SK-N-MC (cell line): ENCODE measurements at regions not wholly inside any gene's neighbourhood (a gene's known extent, or its start where the extent isn't known, plus 50 kb on each side); places are given as distances from the start of the nearest gene placed in this dataset.
"Not testable (repeated sequence)": the region's sequence is repeated elsewhere in the genome, so short reads cannot be mapped to it uniquely, and the experiment has no call there.

Experiments
- DNase-seq: peaks from one replicate; pipeline ENCODE4 v3.0.0-alpha.2; 2011; ENCODE audit warnings: low read depth, low spot score
- H3K27ac ChIP-seq: fragments of 200-600 bp; sonication (generic); 2 replicates; pipeline ENCODE4 v1.5.1; 2016; ENCODE audit warnings: mixed run types
- H3K36me3 ChIP-seq: fragments of 200-600 bp; sonication (generic); 2 replicates; pipeline ENCODE4 v1.6.1; 2017; ENCODE audit warnings: antibody characterized with exemption, low read length, mixed read lengths; ENCODE audit not compliant: insufficient read depth
- H3K4me3 ChIP-seq: fragments of 200-600 bp; sonication (generic); 2 replicates; pipeline ENCODE4 v1.5.1; 2016
- H3K9ac ChIP-seq: fragments of 200-600 bp; sonication (generic); 2 replicates; pipeline ENCODE4 v1.8.0; 2017; ENCODE audit warnings: mixed run types, mixed read lengths; ENCODE audit not compliant: insufficient read length
- H3K9me3 ChIP-seq: fragments of 200-600 bp; sonication (generic); 2 replicates; pipeline ENCODE4 v1.6.1; 2017; ENCODE audit warnings: low read depth, mild to moderate bottlenecking, antibody characterized with exemption, low read length, moderate library complexity, mixed read lengths
- EZH2 ChIP-seq: fragments of 200-600 bp; sonication (generic); IDR thresholded peaks from one replicate; pipeline ENCODE4 v1.6.1; 2017; ENCODE audit warnings: antibody characterized with exemption
- FOXP2 ChIP-seq: optimal IDR thresholded peaks from 2 replicates; pipeline ENCODE3; 2011; ENCODE audit warnings: mild to moderate bottlenecking, moderate library complexity; ENCODE audit not compliant: insufficient read depth; ENCODE audit errors: extremely low read length, control extremely low read depth
- POLR2AphosphoS5 ChIP-seq: IDR thresholded peaks from 2 replicates; pipeline ENCODE4 v1.6.1; 2012; ENCODE audit warnings: mild to moderate bottlenecking, low read depth, low read length, borderline replicate concordance

- TF ChIP-seq FOXP2 (no peak), EZH2 (no peak), POLR2AphosphoS5 (no peak)
- no peak overlapping the region for H3K9ac ChIP-seq
- no peak overlapping the region for H3K27ac ChIP-seq
- H3K36me3 ChIP-seq, result no peaks in the 10 kb centered on the region
- no peak for DNase-seq
- H3K4me3 ChIP-seq, result no peak overlapping the region
- no peaks in the 10 kb centered on the region for H3K9me3 ChIP-seq
Measured at GRCh38 chr2:16933355-16933754, 267.7 kb upstream of the CYRIA start.

DNA sequence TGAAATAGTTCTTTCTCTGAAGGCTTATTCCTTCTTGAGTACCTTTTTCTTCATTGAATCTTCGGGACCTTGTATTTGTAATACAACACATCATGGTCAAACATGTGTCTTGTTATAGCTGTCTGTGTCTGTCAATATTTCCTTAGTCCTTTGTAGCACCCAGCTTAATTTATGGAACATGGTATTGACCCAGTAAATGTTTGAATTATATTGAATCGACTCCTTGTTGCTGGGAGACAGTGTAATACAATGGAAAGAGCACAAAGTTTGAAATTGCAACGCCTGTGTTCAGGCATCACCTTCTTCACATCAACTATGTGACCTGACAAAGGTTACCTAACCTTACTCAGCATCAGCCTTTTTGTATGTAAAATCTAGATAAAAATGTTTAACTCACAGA lies 267.2 kb upstream of the CYRIA start:
- Histone ChIP-seq H3K27ac (no peak overlapping the region), H3K36me3 (no peaks in the 10 kb centered on the region), H3K9ac (no peak overlapping the region), H3K9me3 (no peaks in the 10 kb centered on the region), H3K4me3 (no peak overlapping the region)
- DNase-seq, result no peak
- TF ChIP-seq FOXP2, result no peak
- TF ChIP-seq POLR2AphosphoS5, result no peak
- TF ChIP-seq EZH2, result no peak

DNA sequence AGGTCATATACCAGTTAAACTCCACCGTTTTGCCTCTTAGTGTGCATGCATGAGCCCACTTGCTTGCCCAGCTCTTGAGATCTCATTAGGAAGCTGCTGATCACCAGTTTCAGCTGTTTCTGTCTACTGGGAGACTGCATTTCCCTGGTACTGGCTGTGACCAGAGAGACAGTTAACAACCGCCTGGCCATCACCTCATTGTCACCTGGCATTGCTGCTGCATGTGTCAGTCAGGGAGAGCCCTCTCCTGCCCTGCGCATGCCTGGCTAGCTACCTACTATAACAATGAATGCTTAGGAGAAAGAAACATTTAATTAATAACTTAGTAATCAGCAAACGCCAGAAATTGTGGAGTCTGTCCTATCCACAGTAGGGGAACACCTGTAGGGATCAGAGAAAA lies 265.8 kb upstream of the CYRIA start:
- no peak for DNase-seq
- Histone ChIP-seq H3K36me3 (no peaks in the 10 kb centered on the region), H3K9me3 (no peaks in the 10 kb centered on the region), H3K9ac (no peak overlapping the region), H3K4me3 (no peak overlapping the region), H3K27ac (no peak overlapping the region)
- TF ChIP-seq FOXP2 (no peak), POLR2AphosphoS5 (no peak), EZH2 (no peak)

DNA sequence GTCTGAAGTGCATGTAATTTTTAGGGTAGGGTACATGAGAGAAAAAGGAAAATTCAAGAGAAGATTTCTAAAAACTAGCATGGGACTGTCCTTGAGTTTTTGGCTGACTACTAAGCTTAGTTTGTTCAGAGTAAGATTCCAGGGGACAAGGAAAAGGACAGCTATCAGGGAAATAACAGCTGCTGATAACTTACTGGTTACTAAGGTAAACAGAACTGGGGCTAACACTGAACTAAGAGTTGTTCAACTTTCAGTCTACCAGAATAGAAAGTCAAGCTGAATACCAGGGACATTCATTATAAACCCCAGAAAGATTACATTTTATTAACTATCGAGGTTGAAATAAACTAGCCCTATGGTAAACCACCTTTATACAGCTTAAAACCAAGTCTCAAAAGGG lies 261.8 kb upstream of the CYRIA start:
- no peak for TF ChIP-seq POLR2AphosphoS5
- no peak for TF ChIP-seq FOXP2
- TF ChIP-seq EZH2, result no peak
- Histone ChIP-seq H3K27ac (no peak overlapping the region), H3K36me3 (no peaks in the 10 kb centered on the region), H3K9ac (no peak overlapping the region), H3K4me3 (no peak overlapping the region), H3K9me3 (no peaks in the 10 kb centered on the region)
- no peak for DNase-seq

DNA sequence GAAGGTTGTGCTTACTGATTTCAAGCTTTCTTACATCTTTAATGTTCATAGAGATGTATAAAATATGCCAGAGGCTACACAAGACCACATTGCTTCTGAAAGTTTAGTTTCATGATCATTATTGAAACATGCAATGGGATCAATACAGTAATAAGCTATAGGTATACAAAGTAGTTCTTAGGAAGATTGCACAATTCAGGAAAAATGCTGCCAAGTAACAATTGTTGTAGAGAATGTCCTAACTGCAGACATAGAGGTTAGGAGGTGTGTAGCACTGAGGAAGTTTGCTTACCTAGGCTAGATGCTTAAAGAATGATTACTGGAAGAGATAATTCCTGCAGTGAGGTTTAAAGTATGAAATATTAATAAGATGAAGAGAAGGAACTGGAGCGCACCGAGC lies 259.5 kb upstream of the CYRIA start:
- Histone ChIP-seq H3K36me3 (no peaks in the 10 kb centered on the region), H3K9me3 (no peaks in the 10 kb centered on the region), H3K9ac (no peak overlapping the region), H3K27ac (no peak overlapping the region), H3K4me3 (no peak overlapping the region)
- no peak for TF ChIP-seq POLR2AphosphoS5
- TF ChIP-seq FOXP2, result no peak
- TF ChIP-seq EZH2, result no peak
- no peak for DNase-seq

GRCh38 chr2:16915341-16915755 lies 249.7 kb upstream of the CYRIA start:
- not testable (repeated sequence) for H3K4me3 ChIP-seq, H3K9me3 ChIP-seq, H3K36me3 ChIP-seq, H3K27ac ChIP-seq, DNase-seq, H3K9ac ChIP-seq

DNA sequence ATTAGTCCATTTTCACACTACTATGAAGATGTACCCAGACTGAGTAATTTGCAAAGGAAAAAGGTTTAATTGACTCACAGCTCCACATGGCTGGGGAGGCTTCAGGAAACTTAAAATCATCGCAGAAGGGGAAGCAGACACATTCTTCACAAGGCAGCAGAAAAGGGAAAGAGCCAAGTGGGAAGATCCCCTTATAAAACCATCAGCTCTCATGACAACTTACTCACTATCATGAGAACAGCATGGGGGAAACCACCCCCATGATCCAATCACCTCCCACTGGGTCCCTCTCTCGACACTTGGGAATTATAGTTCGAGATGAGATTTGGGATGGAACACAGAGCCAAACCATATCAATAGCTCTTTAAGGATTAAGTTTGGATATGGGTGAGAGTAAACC lies 246.1 kb upstream of the CYRIA start:
- Histone ChIP-seq H3K4me3 (no peak overlapping the region), H3K9me3 (no peaks in the 10 kb centered on the region), H3K27ac (no peak overlapping the region), H3K9ac (no peak overlapping the region), H3K36me3 (no peaks in the 10 kb centered on the region)
- TF ChIP-seq EZH2 (no peak), POLR2AphosphoS5 (no peak), FOXP2 (no peak)
- no peak for DNase-seq

GRCh38 chr2:16908656-16909055 lies 243.0 kb upstream of the CYRIA start:
- Histone ChIP-seq H3K9ac (no peak overlapping the region), H3K36me3 (no peaks in the 10 kb centered on the region), H3K9me3 (no peaks in the 10 kb centered on the region), H3K27ac (no peak overlapping the region), H3K4me3 (no peak overlapping the region)
- no peak for TF ChIP-seq POLR2AphosphoS5
- TF ChIP-seq EZH2, result no peak
- TF ChIP-seq FOXP2, result no peak
- no peak for DNase-seq

- no peak overlapping the region for H3K9ac ChIP-seq
- H3K36me3 ChIP-seq, result no peaks in the 10 kb centered on the region
- H3K9me3 ChIP-seq, result no peaks in the 10 kb centered on the region
- DNase-seq, result no peak
- no peak overlapping the region for H3K4me3 ChIP-seq
- no peak overlapping the region for H3K27ac ChIP-seq
- TF ChIP-seq EZH2 (no peak), FOXP2 (no peak), POLR2AphosphoS5 (no peak)
Measured at GRCh38 chr2:16907645-16908282, 242.1 kb upstream of the CYRIA start.

GRCh38 chr2:16905325-16905724 lies 239.7 kb upstream of the CYRIA start:
- DNase-seq, H3K9me3 ChIP-seq, H3K36me3 ChIP-seq, H3K4me3 ChIP-seq, H3K9ac ChIP-seq, H3K27ac ChIP-seq: not testable (repeated sequence)
